Activated CD8-positive, alpha-beta memory T cell treated with anti-CD3 and anti-CD28 coated beads, Interleukin-2, amount 50 U/mL, for 4 hours (primary cell): ENCODE measurements at regions not wholly inside any gene's neighbourhood (a gene's known extent, or its start where the extent isn't known, plus 50 kb on each side); places are given as distances from the start of the nearest gene placed in this dataset.

Source experiments
- DNase-seq: peaks from one replicate; pipeline ENCODE4 v3.0.0-alpha.2; 2020

DNA sequence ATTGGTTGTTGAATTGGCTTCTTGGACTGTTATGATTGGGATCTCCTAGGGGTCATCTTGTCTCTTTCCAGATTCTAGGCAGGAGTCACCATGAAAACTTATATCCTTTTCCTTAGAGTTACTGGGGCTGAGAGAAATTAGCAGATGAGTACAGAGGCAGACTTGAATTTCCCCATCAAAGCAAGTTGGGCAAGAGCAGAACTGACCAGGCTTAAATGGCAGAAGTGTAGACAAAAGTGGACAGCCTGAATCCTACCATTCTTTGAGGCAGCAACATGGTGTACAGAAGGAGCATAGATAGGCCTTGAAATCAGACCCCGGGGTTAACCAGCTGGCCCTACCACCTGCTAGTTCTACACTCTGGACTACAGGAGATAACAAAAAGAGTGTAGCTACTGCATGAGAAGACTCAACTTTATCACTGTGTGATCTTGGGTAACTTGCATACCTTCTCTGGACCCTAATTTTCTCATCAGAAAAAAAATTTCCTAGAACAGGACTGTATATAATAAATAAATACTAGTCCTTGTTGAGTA lies 427.4 kb upstream of the CADM1 start:
- no peak for DNase-seq

DNA sequence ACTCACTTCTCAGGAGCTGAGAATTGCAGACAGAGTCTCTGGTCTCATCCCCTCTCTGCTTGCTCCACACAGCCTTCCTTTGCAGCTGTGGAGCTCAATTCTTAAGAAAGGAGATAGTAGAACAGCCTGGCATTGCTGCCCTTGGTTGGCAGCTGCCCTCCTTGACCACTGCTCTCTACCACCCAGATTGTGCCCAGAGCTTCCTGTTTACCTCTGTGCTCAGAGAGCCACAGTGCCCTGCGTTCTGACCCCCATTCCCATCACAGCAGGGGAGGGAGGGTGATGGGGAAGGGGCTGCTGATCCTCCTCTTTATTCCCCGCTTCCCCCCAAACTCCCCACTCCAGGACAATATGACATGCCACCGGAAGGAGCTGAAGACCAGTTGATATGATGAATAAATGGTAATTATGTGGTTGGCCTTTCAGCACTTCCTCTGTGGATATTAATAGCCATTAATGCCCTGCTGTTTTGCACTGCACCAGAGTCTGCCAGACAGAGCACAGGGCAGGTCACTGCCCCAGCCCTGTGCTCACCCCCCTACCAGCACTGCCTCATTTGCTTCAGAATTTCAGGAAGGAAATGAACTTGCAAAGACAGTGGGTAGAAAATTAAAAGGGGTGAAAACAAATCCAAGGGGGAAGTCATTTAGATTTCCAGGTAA lies 426.8 kb upstream of the CADM1 start:
- no peak for DNase-seq

DNA sequence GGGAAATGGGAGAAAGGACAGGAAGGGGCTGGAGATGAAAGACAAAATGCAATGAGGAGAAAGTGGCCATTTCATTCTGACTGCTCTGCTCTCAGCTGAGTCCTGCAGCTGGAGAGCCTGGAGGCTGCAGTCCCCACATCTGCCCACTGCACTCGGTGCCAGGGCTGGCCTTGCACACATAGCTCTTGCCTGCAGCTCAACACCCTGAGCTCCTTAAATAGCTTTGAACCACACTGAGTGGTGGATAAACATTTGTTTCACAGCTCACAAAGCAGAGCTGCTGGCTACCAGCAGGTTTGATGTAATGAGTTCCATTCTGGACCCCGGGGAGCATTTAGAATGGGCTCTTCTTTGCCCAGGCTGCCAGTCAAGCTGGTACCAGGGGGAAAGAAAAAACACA lies 426.1 kb upstream of the CADM1 start:
- no peak for DNase-seq

DNA sequence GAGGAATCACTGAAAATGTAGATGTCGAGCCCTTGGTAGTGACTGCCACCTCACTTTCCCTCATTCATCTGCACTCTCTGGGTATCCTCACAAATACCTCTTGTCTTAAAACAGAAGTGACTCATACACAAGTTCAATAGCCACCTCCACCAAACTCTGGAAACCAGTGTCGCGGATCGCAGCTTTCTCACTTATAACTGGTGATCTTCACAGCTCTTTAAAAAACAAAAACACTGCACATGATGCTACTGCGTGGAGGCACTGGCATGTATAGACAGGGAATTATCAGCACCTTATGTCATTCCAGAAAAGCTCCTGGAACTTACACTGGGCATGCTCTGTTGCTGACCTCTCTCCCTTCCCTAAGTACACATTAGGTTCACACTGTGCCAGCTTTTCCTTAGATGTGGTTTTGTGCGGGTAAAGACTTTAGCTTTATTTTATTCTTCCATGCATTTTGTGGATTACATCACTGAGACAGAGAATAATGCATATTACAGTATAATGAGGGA lies 425.5 kb upstream of the CADM1 start:
- no peak for DNase-seq

DNA sequence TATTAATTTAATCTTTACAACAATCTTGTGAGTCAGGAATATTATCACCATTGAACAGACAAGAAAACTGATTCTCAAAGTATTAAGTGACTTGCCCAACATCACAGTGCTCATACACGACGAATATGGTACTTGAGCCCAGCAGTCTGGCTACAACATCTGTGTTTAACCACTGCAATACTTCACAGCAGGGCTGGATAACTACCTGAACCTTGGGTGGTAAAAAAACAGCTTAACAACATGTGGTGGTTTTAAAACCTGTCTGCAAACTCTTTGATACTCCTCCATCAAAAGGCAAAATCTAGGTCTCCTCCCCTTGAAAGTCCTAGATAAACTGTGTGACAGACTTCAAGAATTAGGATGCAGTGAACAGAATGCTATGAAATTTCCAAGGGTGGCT lies 424.6 kb upstream of the CADM1 start:
- DNase-seq, result no peak

DNA sequence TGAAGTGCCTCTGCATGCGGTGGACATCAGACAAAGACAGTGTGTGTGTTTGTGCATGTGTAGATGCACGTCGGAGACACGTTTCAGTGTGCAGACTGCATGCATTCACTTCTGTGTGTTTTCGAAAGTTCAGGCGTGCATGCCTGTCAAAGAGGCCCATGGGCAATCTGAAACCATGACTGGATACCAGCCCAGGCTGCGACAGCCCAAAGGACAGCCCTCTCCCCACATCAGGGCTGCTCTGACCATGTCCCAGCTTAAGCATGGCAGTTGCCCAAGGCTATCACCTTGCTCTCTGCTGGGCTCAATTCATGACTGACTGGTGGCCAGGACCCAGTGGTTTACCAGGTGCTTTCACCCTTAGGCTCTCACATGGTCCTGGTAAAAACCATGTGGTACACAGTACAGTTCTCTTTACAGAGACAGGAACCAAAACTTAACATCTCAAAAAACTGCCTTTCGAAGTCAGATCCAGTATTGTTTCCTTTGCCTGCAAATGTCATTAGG lies 423.7 kb upstream of the CADM1 start:
- no peak for DNase-seq

DNA sequence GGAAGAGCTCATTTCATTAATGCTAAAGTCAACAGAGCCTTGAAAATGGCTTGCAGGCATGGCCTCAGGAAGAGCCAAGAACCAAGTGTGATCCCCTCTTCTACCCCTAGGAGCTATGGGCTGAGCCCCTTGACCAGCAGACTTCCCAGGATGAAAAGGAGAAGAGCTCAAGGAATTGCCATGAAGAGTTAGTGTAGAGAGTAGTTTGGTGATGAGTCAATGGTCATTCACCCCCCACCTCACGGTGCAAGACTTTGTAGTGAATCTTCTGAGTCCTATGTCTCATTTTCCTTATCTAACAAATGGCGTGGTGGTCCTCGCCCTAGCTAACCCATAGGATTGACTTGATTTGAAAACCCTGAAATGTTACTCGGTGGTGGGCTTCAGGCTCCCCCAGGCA lies 422.4 kb upstream of the CADM1 start:
- DNase-seq, result no peak

DNA sequence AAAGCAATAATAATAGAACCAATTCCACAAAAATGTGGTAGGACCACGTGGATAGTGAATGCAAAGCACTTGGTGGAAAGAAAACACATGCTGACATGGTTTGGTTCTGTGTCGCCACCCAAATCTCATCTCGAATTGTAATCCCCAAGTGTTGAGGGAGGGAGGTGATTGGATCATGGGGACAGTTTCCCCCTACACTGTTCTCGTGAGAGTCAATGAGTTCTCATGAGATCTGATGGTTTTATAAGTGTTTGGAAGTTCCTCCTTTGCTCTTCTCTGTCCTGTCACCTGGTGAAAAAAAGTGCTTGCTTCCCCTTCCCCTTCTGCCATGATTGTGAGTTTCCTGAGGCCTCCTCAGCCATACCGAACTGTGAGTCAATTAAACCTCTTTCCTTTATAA lies 421.9 kb upstream of the CADM1 start:
- DNase-seq, result no peak

DNA sequence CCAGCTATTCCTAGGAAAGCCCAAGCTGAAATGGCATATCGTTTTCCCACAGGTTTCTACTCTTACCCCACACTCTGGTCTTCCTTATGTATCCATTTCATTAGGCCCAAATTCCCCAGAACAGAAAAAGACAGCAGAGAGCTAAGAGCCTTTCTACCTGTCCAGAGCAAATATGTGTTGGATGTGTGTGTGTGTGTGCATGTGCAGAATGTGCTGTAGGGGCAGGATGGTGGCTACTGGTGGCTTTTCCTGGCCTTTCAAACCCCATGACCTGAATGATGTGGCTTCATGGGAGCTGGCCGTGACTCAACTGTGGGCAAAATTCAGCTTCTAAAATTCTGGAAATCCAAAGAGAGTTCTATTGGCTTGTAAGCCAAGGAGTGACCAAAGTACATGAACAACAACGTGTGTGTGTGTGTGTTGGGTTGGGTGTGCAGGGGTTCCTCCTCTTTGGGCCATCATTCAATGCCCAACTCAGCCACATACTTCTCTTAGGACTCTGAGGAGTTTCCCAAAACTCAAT lies 421.4 kb upstream of the CADM1 start:
- no peak for DNase-seq

DNA sequence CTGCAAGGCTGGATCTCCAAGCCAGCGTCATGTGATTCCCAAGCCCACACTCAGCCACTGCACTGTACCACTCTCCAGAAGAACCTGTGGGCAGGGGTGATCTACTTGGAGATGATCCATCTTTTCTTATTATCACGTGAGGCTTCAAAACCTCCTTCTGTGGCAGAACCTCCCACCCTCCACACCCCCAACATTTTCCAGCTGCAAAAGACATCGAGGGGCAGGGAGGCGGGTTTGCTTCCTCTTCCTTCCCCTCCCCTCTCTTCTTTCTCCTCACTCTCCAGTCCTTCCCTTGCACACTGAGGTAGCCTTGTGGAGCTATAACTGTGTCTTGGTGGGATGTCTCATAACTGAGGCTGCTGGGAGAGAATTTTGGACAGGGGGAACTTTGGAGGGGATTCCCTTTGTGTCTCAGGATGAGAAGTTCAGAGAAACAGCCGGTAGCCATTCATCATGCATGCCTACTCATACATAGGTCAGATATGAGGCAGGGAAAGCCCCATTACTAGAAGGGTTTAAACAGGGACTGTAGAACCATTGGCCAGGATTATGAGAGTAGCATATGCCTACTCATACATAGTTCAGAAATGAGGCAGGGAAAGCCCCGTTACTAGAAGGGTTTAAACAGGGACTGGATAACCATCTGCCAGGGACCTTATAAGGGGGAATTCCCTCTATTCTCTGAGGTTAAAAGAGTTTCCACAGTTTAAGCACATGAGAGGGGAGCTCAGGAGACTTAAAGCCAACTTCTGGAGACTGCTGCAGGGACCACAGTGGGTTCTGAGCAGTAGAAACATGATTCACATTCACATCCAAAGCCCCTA lies 420.7 kb upstream of the CADM1 start:
- no peak for DNase-seq

DNA sequence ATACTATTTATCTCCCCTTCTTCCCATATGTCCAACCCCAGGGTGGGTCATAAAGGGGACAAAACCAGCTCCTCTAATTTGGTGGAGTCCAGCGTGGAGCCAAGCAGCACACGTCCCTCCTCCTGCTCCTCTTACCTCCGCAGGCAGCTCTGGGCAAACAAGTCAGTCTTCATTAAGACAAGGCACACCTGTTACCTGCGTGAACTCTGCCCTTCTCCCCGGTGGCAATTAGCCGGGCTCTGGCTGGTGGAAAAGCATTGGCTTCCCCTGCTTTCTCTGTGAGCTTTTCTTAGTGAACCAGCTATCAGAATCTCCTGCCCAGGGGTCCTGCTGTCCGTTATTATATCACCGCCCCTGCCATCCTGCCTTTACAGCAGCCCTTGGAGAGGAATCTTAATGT lies 418.7 kb upstream of the CADM1 start:
- DNase-seq, result no peak

DNA sequence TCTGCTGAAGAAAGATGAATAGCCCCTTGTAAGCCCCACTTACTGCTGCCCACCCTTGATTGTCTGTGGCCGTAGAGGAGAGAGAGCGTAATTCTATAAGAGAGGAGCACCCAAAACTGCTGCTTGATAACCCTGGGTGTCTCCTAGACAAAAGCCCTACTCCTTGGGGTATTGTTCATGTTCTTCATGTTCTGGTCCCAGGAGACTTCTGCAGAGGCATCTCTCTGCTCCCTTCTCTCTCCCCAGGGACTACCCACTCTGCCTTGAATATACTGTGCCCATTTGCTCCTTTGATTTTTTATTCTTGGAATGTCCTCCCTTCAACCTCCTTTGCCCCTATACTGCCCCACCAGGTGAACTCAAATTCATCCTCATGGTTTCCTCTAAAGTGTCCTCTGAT lies 417.8 kb upstream of the CADM1 start:
- no peak for DNase-seq

DNA sequence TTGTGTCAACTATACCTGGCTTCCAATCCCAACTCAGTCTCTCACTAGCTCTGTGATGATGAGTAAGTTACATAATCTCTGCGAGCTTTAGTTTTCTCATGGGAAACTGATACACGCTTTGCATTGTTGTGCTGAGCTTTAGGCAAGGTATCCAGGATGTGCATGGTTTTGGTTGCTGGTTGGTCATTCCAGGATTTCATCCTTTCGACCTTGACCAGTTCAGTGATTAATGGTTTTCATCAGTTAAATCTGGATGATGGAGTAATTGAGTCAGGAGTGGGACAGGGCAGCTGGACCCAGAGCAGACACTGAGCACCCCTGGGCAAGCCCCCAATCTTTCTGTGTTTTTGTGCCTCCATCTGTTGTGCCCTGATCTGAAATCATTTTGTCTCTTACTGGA lies 417.3 kb upstream of the CADM1 start:
- no peak for DNase-seq

DNA sequence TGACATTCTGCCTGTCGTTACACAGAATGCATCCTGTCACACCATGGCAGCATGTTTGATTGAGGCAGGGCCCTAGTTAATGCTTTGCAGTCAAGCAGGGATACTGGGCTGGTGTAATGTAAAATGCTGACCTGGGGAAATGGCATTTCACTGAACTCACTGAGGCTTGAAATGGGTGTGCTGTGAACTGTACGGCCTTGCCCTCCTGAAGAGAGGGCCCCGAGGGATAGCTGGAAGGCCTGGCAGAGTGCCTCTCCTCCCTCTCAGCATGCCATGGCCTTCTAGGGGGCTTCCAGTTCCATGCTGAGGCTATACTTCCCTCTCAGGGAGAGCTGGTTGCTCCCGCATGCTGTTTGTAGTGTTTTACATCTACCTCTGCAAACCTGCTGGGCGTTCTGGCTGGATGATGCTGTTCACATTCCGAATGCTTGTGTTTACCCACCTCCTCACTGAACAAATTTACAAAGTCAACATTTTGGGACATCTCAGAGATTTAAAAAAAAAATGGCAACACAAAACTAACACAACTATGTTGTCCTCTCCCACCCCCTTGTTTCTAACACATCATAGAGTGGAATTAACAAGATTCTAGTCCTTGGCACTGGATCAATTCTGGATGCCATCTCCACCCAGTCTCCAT lies 416.7 kb upstream of the CADM1 start:
- DNase-seq, result no peak

DNA sequence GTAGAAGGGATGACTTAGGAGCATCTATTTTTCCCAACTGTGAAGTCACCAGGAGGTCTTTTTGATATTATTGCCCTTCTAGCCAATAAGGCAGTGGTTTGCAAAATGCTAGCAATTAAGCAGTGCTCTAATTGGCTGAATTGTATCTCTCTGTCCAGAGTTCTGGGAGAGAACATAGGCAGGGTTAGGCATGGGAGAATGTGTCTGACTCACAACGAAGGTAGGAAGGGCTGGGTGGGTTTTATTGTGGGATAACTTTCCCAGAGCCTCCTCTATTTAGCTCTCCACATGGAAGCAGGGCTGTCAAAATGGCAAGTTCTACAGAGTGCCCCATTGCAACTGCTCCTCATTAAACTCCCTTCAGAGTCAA lies 415.9 kb upstream of the CADM1 start:
- DNase-seq, result no peak

DNA sequence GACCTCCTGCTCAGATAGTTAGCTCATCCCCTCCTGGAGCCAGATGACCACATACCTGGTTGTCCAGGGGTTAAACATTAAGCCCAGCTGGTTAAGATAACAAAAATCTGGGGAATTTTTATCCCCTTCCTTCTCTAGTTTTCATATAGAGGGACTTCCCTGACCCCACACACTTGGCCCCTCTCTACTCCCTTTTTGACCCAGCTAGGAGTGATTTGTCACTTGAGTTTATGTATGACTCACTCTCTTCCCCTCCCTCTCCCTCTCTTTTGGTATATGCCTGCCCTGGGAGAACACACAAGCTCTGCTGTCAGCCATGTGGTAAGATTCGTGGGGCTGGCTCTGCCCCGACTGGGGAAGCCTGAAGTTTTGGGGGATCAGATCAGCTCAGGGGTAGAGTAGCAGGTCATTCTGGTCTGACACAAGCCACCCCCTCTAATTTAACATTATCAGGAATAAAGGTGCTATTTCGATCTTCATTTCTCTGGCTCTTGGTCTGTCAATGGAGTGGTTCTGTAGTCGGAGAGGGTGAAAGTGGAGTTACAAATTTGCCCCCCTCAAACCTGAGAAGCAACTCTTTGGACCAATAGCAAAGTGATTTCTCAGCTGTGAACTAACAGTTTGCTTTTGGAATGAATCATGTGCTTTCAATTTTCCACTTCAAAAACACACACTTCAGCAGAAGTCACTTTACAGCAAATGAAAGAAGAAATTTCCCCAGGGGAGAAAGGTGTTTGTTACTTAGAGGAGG lies 415.3 kb upstream of the CADM1 start:
- DNase-seq, result no peak

DNA sequence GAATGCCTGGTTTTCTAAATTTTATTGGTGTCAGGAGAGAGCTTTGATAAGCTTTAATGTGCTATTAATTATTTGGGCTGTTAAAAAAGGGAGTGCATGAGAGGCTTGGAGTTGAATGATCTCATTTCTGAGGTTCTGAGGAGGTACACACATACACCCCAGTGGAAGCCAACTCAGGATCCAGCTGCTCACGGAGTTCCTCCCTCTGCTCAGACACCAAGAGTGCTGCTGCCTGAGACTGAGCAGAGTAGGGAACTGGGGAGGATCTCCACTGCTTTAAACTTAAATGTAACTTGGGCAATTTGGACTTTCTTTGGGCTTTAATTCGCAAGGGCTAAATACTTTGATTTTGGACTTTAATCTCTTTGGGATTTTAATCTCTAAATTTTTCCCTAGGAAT lies 414.4 kb upstream of the CADM1 start:
- no peak for DNase-seq

DNA sequence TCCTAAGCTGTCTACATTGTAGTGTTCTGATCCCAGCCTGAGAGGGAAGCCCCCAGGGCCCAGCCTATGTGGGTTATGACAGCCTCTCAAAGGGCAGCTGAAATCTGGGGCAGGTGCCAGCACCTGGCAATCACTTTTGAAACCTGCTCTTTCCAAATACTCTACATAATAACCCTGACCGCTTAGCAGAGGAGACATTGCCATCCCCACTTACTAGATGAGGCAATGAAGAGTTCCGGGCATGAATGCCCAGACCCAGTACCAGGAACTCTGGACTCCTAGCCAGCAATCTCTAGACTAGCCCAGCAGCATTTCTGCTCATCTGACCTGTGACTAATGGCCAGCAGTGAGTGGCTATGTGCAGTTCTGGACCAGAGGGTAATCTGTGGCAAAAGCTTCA lies 412.4 kb upstream of the CADM1 start:
- DNase-seq, result no peak

DNA sequence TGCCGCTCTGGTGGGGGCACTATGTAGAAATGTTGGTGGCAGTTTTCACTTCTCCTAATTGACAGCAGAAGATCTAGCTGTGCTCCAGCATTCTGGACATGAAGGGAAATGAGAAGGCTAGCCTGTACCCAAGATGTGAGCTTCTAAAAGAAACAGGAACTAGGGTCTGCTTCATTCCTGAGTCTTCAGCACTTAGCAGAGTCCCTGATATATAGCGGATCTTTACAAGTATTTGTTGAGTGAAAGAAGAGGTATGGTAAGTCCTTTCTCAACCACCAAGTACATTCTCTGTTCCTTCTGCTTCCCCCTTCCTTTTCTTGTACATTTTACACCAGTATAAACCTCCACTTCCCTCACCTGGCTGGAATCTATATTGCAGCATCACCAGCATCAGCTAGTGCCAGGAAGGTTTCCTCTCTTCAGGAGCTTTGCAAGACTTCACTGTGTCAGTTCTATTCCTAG lies 408.3 kb upstream of the CADM1 start:
- no peak for DNase-seq

DNA sequence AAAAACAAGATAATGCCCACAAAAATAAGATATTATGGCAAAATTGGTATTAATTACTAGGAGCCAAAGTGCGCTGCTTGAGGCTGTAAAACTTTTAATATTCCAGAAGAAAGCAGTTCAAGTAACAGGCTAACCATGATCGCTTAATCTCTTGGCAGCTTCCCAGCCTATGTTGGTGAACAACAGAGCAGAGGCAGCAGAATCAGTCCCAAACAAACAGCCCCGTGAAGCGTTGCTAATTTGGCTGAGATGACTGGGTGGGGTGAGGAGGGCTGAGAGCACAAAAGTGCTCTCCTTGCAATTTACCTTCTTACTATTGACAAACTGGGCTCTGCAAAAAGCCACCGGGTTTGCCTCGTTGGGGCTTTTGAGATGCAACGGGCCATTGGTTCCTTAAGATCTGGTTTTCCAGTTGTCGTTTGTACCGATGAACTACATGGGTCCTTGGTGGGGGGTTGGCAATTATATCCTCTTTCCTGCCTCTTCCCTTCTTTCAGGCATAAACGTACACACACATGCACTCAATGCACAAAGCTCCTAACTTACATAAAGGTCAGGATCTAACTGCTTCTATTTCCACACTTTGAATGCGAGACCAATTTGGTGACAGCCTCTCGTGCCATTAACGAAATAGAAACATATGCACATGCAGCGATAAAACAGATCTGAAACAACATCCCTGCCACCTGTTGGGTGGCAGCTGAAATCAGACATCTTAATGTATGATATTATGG lies 407.6 kb upstream of the CADM1 start:
- DNase-seq, result no peak

DNA sequence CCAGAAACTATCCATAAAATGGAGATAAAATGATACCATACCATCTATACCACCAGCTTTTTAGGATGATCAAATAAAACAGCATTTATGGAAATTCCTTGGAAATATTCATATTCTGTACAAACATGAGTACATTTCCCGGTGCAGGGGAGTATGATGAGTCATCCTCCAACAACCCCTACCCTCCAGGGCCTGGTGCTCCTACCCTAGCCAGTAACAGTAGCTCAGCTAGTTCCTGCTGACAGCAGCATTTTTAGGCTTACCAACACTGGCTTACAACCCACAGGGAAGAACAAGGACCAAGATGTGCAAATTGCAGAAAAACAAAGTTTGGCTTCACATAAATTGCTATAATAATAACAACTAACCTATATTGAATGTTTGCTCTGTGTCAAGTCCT lies 406.2 kb upstream of the CADM1 start:
- no peak for DNase-seq

DNA sequence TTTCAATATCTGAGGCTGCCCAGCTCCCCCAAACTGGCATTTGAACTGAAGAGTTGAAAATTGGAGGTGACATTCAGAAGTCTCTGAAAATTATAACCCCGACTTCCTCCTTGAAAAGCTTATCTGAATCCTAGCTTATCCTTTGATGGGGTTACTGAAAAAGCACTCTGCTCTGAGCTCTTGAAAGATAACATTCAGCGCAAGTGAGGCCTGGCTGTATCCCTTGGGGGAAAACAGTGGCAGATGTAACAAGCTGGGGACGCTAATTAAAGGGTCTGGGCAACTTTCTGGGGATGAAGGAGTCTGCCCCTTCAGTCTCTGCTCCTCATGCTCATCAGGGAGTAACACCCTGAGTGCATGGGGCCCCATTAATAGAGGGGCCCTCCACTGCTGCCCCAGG lies 402.0 kb upstream of the CADM1 start:
- no peak for DNase-seq
